Duodenal mucosa (tissue), 2 donors: ENCODE measurements at regions not wholly inside any gene's neighbourhood (a gene's known extent, or its start where the extent isn't known, plus 50 kb on each side); places are given as distances from the start of the nearest gene placed in this dataset.

ENCODE experiments used
- H3K27ac ChIP-seq: one replicate; pipeline ENCODE4 v1.7.0; 2013; ENCODE audit warnings: low read depth, low read length
- H3K27me3 ChIP-seq, 2 donors: one replicate each; pipeline ENCODE4 v1.7.0; 2013; ENCODE audit warnings: low read length in 2 of 2, control low read depth in 1 of 2; ENCODE audit not compliant: insufficient read depth in 2 of 2, control insufficient read depth in 1 of 2
- H3K36me3 ChIP-seq, 2 donors: one replicate each; pipeline ENCODE4 v1.7.0; 2013; ENCODE audit warnings: low read length in 2 of 2, control low read depth in 1 of 2; ENCODE audit not compliant: insufficient read depth in 2 of 2, control insufficient read depth in 1 of 2
- H3K4me1 ChIP-seq, 2 donors: one replicate each; pipeline ENCODE4 v1.7.0; 2013; ENCODE audit warnings: low read length in 2 of 2, control low read depth in 1 of 2; ENCODE audit not compliant: insufficient read depth in 2 of 2, control insufficient read depth in 1 of 2
- H3K4me3 ChIP-seq, 2 donors: one replicate each; pipeline ENCODE4 v1.7.0; 2013; ENCODE audit warnings: low read length in 2 of 2, low read depth in 1 of 2
- H3K9ac ChIP-seq, 2 donors: one replicate each; pipeline ENCODE4 v1.7.0; 2013; ENCODE audit warnings: low read length in 2 of 2, low read depth in 1 of 2
- H3K9me3 ChIP-seq, 2 donors: one replicate each; pipeline ENCODE4 v1.7.0; 2013; ENCODE audit warnings: low read length in 2 of 2, control low read depth in 1 of 2; ENCODE audit not compliant: control insufficient read depth in 1 of 2

- H3K27me3 ChIP-seq, result peaks cover 0 to 10% of the 10 kb centered on the region in 2 donors
- H3K4me1 ChIP-seq, result no peaks in the 10 kb centered on the region
- H3K9ac ChIP-seq, result no peak overlapping the region
- H3K27ac ChIP-seq, result no peak overlapping the region
- H3K9me3 ChIP-seq, result no peaks in the 10 kb centered on the region
- H3K36me3 ChIP-seq, result no peaks in the 10 kb centered on the region
- no peak overlapping the region for H3K4me3 ChIP-seq
Measured at GRCh38 chr7:35454575-35455385, 200.9 kb upstream of the TBX20 start.

GRCh38 chr7:35450456-35451214 lies 196.7 kb upstream of the TBX20 start:
- Histone ChIP-seq H3K27ac (no peak overlapping the region), H3K4me1 (no peaks in the 10 kb centered on the region), H3K4me3 (no peak overlapping the region), H3K9ac (no peak overlapping the region), H3K36me3 (no peaks in the 10 kb centered on the region), H3K27me3 (peaks cover 0 to 10% of the 10 kb centered on the region in 2 donors), H3K9me3 (no peaks in the 10 kb centered on the region)

GRCh38 chr7:35448486-35448885 lies 194.6 kb upstream of the TBX20 start:
- no peak overlapping the region for H3K4me3 ChIP-seq
- no peaks in the 10 kb centered on the region for H3K36me3 ChIP-seq
- no peak overlapping the region for H3K27ac ChIP-seq
- H3K9me3 ChIP-seq, result no peaks in the 10 kb centered on the region
- H3K27me3 ChIP-seq, result peaks cover 0 to under 1% of the 10 kb centered on the region in 2 donors
- no peaks in the 10 kb centered on the region for H3K4me1 ChIP-seq
- no peak overlapping the region for H3K9ac ChIP-seq

GRCh38 chr7:35446091-35446490 lies 192.2 kb upstream of the TBX20 start:
- no peaks in the 10 kb centered on the region for H3K27me3 ChIP-seq
- no peak overlapping the region for H3K9ac ChIP-seq
- H3K4me3 ChIP-seq, result no peak overlapping the region
- no peaks in the 10 kb centered on the region for H3K4me1 ChIP-seq
- H3K27ac ChIP-seq, result no peak overlapping the region
- no peaks in the 10 kb centered on the region for H3K9me3 ChIP-seq
- H3K36me3 ChIP-seq, result no peaks in the 10 kb centered on the region

- Histone ChIP-seq H3K27ac (no peak overlapping the region), H3K4me1 (no peaks in the 10 kb centered on the region), H3K4me3 (no peak overlapping the region), H3K9ac (no peak overlapping the region), H3K9me3 (no peaks in the 10 kb centered on the region), H3K36me3 (no peaks in the 10 kb centered on the region), H3K27me3 (no peaks in the 10 kb centered on the region)
Measured at GRCh38 chr7:35437619-35438275, 183.8 kb upstream of the TBX20 start.

- Histone ChIP-seq H3K9me3 (no peaks in the 10 kb centered on the region), H3K9ac (no peak overlapping the region), H3K4me3 (no peak overlapping the region)
Measured at GRCh38 chr7:35436452-35436851, 182.6 kb upstream of the TBX20 start.

GRCh38 chr7:35430547-35431153 lies 176.8 kb upstream of the TBX20 start:
- Histone ChIP-seq H3K4me3 (no peak overlapping the region), H3K9me3 (peaks cover 0 to 5% of the 10 kb centered on the region in 2 donors), H3K27me3 (no peaks in the 10 kb centered on the region), H3K9ac (no peak overlapping the region), H3K4me1 (no peaks in the 10 kb centered on the region), H3K27ac (no peak overlapping the region), H3K36me3 (no peaks in the 10 kb centered on the region)

More at GRCh38 chr7:35436452-35436851, 182.6 kb upstream of the TBX20 start:
- Histone ChIP-seq H3K36me3 (no peaks in the 10 kb centered on the region), H3K4me1 (no peaks in the 10 kb centered on the region), H3K27ac (no peak overlapping the region), H3K27me3 (no peaks in the 10 kb centered on the region)

- H3K4me3 ChIP-seq, result no peak overlapping the region
- no peak overlapping the region for H3K9ac ChIP-seq
- H3K4me1 ChIP-seq, result no peaks in the 10 kb centered on the region
- no peak overlapping the region for H3K27ac ChIP-seq
- H3K9me3 ChIP-seq, result no peaks in the 10 kb centered on the region
- no peaks in the 10 kb centered on the region for H3K36me3 ChIP-seq
- no peaks in the 10 kb centered on the region for H3K27me3 ChIP-seq
Measured at GRCh38 chr7:35424869-35425495, 171.1 kb upstream of the TBX20 start.

GRCh38 chr7:35424440-35424839 lies 170.5 kb upstream of the TBX20 start:
- no peaks in the 10 kb centered on the region for H3K36me3 ChIP-seq
- H3K4me3 ChIP-seq, result no peak overlapping the region
- H3K4me1 ChIP-seq, result no peaks in the 10 kb centered on the region
- H3K27me3 ChIP-seq, result no peaks in the 10 kb centered on the region
- H3K9ac ChIP-seq, result no peak overlapping the region
- no peak overlapping the region for H3K27ac ChIP-seq
- no peaks in the 10 kb centered on the region for H3K9me3 ChIP-seq
